DLD1 (cell line): ENCODE measurements at regions not wholly inside any gene's neighbourhood (a gene's known extent, or its start where the extent isn't known, plus 50 kb on each side); places are given as distances from the start of the nearest gene placed in this dataset.

ENCODE experiments used
- in situ Hi-C: cut with HindIII; loops from 2 replicates; pipeline ENCODE4 v1.10.0; 2017; ENCODE audit warnings: low sequenced_read_pairs

DNA sequence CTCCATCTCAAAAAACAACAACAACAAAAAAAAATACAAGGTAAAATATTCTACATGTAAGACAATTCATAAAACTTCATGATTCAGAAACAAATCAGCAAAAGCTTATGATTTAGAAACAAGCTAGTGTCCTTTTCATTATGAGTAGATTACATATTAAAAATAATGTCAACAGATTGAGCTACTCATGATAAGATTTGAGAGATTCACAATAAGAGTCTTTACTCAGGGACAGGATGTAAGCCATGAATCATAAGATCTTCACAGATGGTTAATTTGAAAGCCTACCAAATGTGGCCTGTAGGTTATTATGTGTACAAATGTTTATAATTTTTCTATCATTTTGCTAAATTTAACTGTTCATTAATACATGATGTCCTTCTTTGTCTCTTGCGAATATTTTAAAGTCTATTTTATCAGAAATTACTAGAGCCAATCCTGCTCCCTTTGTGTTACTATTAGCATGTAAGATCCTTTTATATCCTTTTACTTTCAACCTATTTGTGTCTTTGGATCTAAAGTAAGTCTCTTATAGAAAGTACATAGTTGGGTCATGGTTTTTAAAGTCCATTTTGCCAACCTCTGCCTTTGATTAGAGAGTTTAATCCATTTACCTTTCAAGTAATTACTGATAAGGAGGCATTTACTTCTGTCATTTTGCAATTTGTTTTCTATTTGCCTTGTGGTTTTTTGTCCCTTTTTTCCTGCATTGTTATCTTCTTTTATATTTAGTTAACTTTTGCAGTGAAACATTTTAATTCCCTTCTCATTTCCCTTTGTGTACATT is 68.3 kb upstream of the RXFP2 start:
- in situ Hi-C loops = no loop called here

GRCh38 chr13:31674051-31674450 is 65.3 kb upstream of the RXFP2 start:
- in situ Hi-C loops = no loop called here

- in situ Hi-C loops = no loop called here
Measured at GRCh38 chr13:31675440-31675953, 63.8 kb upstream of the RXFP2 start.

DNA sequence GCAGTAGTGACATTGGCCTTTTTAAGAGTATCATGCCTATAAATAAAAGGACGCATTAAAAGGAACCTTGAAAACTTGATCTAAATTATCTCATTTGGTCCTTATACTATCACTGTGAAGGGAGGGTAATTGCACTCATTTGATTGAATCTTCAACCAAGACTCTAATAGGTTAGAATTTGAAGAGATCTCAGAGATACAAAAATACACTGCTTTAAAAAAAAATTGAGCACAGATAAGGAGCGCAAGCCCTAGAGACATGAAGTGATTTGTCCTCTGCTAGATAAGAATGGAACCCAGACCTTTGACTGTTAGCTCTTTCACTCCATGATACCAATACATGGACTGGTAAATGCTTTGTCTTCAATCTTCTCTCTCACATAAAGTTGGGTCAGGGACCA is 58.2 kb upstream of the RXFP2 start:
- in situ Hi-C loops = no loop called here

DNA sequence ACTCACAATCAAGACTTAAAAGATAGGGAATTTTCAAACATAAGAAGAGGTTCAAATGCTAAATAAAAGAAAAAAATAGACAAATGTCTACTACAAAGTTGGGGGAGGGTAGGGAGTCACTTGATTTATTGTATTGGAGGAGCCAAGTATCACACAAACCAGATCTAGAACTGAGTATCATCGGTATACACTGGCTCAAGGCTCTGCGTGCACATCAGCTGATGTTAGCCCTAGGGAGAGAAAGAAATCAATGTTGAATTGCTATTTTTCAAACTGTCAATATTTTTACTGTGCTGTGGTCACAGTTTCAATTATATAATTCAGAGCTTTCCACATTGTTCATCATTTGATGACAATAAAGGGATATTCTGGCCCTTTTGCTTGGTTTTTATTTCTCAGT is 54.9 kb upstream of the RXFP2 start:
- in situ Hi-C loops = no loop called here

DNA sequence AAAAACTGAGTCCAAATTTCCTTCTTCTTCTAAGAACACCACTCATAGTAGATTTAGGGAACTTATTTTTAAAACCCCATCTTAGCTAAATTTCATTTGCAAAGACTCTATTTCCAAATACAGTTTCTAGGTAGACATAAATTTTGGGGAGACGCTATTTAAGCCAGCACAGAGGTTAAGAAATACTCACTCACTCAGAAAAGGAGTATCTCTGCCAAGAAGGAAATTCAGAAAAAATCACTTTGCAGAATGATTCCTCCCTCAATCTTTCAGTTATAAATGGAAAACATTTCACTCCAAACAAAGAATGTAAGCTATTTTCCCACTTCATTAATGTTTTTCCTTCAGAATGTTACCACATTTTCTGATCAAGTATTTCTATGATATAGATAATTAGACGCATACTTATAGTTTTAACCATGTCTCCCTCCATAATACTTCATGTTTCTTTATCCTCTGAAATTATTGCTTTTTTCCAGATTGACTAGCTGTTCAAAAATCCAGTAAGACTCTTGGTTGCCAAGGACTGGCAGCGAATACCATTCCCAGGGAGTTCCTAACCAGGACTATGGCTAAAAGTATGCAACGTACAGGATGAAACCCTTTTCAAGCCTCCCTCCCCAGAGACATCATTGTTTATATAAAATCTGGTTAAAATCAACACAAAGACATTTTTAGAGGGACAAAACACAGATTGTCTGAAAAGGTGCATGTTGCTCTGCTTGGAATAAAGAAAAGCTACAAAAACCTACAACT is 52.5 kb upstream of the RXFP2 start:
- in situ Hi-C loops = no loop called here
